Stimulated activated CD4-positive, alpha-beta T cell treated with anti-CD3 and anti-CD28 coated beads, Interleukin-15, amount 100 ng/mL, for 24 hours (primary cell): ENCODE measurements at regions not wholly inside any gene's neighbourhood (a gene's known extent, or its start where the extent isn't known, plus 50 kb on each side); places are given as distances from the start of the nearest gene placed in this dataset.

Source experiments
- DNase-seq: peaks from one replicate; pipeline ENCODE4 v3.0.0-alpha.2; 2020

DNA sequence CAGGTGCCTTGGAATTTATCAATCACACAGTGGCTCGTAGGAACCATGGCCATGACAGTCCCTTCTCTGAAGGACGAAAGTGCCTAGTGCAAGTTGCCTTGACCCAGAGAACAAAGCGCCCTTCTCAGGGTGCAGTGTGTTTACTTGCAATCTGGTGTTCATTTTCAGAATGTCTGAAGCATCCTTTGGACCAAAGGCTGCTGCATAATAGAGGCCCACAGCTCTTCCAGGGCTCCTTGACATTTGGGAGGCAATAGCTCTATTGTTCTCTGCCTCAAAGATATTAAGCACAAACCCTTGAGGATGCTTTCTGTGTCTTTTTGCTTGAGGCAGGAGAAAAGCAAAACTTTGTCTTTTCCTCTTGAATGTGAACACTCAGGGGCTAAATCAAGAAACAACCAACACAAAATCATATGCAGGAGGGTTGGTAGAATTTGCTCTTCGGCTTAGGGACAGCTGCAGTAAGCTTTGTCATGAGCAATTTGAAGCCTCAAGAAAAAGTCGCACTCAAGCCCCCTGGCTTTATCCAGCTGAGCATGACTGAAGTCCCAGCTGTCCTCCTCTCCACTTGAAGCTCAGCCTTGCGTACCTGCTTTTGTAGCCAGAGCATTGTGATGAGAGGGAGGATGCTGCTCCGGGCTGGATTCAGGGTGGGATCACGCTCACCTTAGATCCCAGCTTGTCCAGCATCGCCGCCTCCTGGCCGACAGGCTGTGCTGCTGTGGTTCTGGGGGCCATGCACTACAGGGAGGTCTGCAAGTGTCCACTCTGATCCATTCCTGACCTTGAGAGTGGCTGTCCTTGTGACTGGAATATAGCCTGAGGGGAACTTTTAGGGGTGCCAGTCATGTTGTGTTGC is 495.4 kb downstream of the CDH26 start:
- no peak for DNase-seq

DNA sequence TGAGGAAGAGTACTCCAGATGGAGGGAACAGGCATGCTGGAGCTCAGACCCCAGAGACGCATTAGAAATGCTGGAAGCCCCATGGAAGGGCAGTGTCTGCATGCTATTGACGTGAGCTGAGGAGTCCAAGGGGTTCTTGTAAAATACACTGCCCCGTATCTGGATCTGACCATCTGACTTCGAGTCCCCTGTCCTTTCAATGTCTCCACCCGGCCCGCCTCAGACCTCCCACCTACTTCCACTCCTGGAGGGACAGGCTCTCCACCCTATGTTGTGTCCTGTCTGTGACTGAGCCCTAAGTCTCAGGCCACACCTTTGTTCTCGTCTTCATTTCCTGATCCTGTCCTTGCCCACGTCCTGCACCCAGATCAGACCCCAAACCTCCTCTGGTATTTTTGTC is 496.3 kb downstream of the CDH26 start:
- DNase-seq, result no peak

- no peak for DNase-seq
These were observed 497.0 kb downstream of the CDH26 start for GRCh38 chr20:60455272-60455671.

DNA sequence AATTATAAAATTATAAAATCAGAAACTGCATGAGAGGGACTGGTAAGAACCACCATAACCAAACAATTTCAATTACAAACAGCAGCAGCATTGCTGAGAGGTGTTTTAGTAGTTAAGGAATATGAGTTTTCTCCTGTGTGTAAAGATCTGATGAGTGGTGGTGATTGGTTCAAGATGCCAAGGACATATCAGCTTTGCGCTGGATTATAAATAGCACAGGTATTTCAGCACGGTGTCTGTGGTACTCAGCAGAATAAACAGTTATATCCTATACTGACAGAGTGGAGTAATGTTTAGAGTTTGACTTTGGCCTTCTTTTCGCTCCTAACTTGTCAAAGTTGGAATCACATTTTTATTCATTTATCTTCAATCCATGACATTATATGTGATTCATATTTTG is 501.0 kb downstream of the CDH26 start:
- no peak for DNase-seq

- DNase-seq, result no peak
These were observed 503.8 kb downstream of the CDH26 start for GRCh38 chr20:60461993-60462392.

DNA sequence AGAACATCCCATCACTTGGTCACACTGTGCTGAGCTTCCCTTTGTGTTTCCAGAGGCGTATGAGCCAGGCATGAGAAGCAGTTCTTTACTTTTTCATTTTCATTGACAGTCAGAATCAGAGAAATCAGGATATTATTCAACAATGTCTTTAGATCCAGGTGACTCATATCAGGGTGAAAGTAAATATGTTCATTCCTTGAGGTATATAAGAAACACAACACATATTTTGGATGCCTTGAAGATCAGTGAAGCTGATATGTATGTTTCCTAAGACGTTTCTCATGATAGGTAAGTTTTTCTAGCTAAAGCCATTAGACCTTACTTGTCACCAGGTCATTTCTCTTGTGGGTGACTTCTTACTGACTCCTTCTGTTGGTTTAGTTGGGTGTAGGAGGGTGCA is 505.6 kb downstream of the CDH26 start:
- DNase-seq, result no peak

DNA sequence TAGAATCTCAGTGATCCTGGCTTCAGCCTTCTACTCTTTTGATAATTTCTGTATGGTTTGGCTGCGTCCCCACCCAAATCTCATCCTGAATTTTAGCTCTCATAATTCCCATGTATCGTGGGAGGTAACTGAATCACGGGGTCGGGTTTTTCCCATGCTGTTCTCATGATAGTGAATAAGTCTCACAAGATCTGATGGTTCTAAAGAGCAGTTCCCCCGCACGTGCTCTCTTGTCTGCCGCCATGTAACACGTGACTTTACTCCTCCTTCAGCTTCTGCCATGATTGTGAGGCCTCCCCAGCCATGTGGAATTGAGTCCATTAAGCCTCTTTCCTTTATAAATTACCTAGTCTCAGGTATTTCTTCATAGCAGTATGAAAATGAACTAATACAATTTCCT is 507.2 kb downstream of the CDH26 start:
- DNase-seq, result no peak

DNA sequence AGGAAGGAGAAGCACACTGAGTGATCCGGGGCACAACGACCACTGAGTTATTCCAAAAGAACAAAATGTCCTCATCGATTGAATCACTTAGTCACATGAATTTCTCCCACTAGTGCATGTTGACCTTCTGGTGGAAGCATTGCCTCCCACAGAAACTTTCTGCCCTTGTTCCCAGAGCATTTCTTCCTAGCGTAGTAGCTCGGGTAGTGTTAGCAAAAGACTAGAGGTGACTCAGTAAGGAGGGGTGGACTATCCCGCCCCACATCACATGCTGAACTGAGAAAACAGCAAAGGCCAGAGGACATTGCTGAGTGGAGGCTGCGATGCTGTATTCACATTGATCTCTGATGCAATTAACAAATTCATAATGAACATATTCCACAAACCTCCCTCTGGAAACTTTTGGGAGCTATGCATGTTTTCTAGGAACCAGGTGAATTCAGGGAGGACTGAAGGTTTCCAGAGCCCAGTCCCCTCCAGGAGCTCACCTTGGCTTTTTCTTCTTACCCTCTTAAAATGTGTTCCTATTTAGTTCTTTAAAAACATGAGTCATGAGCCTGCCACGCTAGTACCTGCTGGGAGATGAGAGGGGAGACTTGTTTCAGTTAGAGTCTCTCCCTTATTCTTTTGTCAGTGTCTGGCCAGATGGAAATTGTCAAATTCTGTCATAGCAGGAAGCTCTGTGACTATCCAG is 507.9 kb downstream of the CDH26 start:
- no peak for DNase-seq

- no peak for DNase-seq
These were observed 508.4 kb downstream of the CDH26 start for GRCh38 chr20:60466687-60467022.

DNA sequence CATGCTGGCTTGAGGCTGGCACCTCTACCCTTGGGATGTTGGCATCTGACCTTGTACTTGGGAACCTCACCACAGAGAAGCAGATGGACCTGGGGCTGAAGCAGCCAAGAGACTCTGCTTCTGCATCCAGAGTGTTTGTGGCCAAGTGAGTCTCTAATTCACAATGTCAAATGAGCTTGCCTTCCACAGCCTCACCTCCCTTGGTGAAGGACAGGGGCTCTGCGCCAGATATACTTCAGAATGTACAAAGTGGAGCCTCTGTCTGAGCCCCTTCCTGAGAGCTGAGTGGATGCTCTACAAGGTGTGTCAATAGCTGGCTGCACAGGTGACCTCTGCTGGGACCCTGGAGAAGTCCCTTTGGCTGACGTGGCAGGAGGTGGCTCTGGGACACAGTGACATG is 508.9 kb downstream of the CDH26 start:
- no peak for DNase-seq

GRCh38 chr20:60467771-60468170 is 509.5 kb downstream of the CDH26 start:
- DNase-seq, result no peak

DNA sequence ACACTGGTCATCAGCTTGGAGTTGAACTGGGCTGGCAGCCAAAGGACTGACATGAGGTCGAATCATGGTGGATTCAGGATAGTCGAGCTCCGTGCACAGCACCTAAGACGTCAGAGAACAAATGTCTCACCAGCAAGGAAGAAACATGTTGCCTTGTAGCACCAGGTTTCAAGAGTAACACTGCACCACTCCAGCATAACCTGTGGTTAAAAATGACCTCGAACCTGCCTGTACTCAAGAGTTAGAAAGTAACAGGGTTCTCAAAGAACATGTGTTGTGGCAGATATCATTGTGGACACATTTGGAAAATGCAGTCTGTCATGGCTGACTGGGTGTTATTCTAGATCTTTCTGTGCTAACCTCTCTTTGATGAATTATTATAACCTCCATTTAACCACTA is 511.6 kb downstream of the CDH26 start:
- no peak for DNase-seq

DNA sequence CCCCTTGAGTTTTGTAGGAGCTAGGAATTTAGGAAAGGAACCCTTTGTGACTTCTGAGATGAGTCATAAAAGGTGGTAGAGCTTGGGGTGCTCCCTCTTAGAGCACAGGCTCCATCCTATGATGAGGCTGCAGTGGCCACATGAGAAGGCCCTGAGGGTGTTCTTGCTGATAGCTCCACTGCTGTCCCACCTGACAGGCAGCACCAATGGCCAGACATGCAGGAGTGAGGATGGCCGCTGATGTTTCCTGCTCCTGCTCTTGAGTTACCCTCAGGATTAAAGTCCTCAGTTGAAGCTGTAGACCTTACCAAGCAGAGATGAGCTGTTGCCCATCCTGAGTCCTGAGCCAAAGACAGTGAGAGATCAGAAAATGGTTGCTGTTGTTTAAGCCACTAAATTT is 512.1 kb downstream of the CDH26 start:
- no peak for DNase-seq

GRCh38 chr20:60473211-60473610 is 515.0 kb downstream of the CDH26 start:
- no peak for DNase-seq

DNA sequence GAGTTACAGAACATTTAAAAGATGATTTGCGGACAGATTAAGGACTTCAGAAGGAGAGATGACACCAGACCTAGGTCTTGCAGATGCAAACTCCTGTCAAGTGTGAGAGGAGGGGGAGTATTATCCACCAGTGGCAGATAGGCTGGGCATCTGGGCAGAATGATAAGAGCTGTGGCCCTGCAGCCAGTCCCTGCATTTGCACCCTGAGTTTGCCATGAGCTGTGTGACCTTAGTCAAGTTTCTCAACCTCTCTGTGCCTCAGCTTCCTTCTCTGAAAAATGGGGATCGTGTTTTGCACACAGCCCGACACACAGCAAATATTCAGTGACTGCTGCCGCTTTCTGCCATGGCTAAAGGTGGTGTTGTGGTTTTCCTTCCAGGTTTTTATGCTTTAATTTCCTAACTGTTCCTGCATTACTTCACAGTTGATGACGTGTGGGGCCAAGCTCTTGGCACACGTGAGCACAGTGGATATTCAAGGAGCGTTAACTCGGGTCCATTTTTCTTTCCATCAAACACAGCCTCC is 516.2 kb downstream of the CDH26 start:
- no peak for DNase-seq

GRCh38 chr20:60476045-60476444 is 517.8 kb downstream of the CDH26 start:
- no peak for DNase-seq

- DNase-seq, result no peak
These were observed 519.7 kb downstream of the CDH26 start for GRCh38 chr20:60477958-60478357.

DNA sequence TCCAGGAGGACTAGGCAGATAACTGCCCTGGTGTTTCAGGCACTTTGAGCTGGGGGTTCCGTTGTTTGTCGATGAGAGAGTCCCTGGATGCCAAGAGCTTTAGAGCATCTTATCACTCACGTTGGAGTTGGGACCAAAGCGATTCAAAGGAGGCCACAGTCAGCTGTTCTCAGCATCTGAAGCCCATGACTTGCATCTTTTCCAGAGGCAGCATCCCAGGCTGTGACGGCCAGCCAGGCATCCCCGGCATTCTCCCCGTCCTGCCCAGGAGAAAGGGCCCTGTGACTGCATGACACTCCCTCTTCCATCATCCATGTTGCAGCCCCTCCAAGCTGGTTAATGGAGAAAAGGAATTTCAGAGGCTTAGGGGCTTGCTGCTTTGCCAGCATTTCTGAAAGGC is 520.3 kb downstream of the CDH26 start:
- DNase-seq, result no peak

DNA sequence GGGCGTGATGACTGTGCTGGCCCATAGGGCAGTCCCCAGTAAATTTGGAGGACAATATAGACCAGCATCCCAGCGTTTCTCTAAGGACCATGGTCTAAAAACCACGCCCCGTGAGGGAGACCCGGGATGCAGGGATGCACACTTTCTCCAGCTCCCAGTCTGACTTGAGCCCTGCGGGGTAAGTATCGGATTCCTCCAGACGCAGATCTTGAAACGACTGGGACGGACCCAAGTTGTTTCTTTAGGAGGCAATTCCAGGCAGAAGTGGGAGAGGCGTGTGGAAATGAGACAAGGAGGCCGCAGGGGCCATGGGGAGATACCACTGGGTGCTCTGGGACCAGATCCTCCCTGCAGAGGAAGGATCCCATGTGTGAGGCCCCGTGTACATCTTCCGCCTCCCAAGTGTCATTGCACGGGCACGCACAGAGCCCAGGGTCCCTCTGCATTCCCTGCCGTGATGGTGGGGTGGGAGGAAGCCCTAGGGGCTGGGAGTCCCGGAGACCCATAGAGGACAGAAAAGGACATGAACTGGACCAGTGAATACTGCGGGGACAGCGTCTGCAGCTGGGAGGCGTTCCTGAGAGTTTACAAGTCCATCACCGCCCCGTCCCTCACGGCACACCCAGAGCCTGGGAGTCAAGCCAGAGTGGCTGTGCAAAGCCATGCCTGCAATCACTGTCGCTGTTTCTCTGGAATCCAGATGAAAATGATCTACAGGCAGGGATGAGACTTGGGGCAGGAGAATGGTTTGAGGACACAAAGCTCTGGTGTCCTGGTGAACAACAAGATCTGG is 522.9 kb downstream of the CDH26 start:
- no peak for DNase-seq

DNA sequence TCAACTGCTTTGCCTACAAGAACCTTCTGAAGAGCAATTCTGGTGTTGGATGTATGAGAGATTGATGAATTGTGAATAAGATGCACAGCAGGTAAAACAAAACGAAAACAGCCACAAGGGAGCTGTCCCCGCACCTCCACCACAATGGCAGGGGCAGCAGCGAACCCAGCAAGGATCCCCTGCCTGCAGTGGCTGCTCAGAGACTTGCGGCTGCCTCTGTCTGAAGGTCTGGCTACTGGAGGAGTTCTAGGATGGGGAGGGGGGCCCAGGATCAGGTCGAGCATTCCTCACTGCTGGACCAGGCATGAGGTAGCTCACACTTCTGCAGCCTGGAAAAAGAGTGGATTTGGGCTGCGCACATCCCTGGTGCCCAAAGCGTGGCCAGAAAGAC is 523.5 kb downstream of the CDH26 start:
- DNase-seq, result no peak

DNA sequence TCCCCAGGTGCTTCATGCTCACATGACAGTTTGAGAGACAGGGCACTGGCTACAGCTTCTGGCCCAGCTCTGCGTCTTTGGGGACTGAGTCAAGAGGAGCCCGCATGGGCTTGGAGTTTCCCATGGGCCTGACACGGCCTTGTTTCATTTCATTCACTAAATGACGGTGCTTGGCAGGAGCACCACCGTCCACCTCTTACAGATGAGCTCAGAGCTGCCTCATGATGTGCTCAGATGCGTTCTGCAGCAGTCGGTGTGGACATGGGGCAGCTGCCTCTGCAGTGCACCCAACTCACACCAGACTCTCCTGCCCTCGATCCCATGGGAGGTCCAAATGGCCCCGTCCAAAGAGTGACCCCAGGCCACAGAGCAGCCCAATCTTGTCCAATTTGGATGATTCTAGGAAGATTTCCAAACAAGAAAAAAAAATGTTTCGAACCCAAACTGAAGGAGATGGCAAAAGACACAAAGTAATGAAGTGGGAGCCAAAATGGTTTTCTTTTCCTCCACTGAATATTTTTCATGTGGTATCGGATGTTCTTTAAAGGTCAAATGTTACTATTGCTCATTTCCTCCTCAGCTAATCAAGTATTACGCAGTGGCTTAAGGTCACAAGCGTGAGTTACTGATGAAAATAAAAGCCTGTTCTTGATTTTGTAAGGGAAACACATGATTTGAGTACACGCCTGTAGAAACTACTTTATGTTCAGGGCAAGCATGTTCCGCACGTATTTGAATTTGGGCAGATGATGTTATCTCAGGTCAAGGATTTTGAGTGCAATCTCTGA is 524.2 kb downstream of the CDH26 start:
- DNase-seq, result no peak

DNA sequence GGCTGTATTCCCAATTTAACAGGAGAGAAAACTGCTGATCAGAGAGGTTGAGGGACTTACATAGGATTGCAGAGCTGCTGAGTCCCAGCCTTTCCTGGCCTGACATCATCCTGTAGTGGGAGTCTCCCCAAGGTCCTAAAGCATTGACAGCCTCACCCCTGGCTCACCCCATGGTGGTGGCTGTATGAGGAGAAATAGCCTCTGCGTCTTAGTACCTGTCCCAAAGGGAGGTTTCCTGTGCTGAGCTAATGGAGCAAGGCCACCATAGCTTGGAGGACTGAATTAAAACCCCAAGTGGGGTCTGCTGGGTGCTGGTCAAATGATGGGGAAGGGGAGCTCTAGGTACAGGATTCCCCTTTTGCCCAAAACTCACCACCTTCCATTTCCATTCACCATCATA is 525.1 kb downstream of the CDH26 start:
- DNase-seq, result no peak

- DNase-seq, result no peak
These were observed 526.1 kb downstream of the CDH26 start for GRCh38 chr20:60484316-60484715.
